SK-N-MC (cell line): ENCODE measurements at regions not wholly inside any gene's neighbourhood (a gene's known extent, or its start where the extent isn't known, plus 50 kb on each side); places are given as distances from the start of the nearest gene placed in this dataset.

Source experiments
- FOXP2 ChIP-seq: optimal IDR thresholded peaks from 2 replicates; pipeline ENCODE3; 2011; ENCODE audit warnings: mild to moderate bottlenecking, moderate library complexity; ENCODE audit not compliant: insufficient read depth; ENCODE audit errors: extremely low read length, control extremely low read depth
- POLR2AphosphoS5 ChIP-seq: IDR thresholded peaks from 2 replicates; pipeline ENCODE4 v1.6.1; 2012; ENCODE audit warnings: mild to moderate bottlenecking, low read depth, low read length, borderline replicate concordance

- TF ChIP-seq POLR2AphosphoS5 (no peak), FOXP2 (no peak)
These were observed 2034.6 kb upstream of the ACO1 start for GRCh38 chr9:30349526-30350513.
